ENCODE measurements at regions not wholly inside any gene's neighbourhood (a gene's known extent, or its start where the extent isn't known, plus 50 kb on each side); places are given as distances from the start of the nearest gene placed in this dataset.
A peak's percentile ranks its signal among the peaks of the same experiment; 100 is the strongest.

DNA sequence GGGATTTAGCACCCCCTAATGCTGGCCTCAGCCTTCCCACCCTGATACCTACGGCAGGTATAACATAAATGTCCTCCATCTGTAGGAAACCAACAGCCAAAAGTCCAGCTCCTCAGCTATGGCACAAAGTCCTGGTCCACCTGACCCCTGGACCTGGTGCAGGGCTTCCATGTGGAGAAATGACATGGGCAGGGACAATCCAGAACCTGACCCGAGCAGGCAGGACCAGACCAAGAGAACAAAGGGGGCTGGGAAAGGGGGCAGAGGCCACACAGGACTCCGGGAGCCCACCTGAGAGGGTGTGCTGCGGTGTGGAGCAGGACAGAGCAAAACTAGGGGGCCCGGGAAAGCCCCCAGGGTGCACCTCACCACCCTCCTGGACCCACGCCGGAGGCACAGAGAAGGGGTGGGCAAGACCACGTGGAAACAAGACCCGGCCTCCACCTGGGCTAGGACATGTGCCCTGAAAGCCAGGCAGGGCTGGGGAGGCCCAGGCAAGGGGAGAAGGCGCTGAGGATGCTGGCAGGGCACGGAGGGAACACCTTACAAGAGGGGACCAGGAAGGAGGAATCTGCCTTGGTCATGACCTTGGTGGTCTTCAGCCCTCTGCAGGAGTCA lies 368.9 kb downstream of the SHANK2 start:
- no peak overlapping the region for H3K4me3 ChIP-seq
- no peak overlapping the region for H3K27ac ChIP-seq
- TF ChIP-seq POLR2A (IDR thresholded peaks at IDR 0.05) (no peak), EP300 (IDR thresholded peaks at IDR 0.05) (no peak)
- TF ChIP-seq, protein P1, sequence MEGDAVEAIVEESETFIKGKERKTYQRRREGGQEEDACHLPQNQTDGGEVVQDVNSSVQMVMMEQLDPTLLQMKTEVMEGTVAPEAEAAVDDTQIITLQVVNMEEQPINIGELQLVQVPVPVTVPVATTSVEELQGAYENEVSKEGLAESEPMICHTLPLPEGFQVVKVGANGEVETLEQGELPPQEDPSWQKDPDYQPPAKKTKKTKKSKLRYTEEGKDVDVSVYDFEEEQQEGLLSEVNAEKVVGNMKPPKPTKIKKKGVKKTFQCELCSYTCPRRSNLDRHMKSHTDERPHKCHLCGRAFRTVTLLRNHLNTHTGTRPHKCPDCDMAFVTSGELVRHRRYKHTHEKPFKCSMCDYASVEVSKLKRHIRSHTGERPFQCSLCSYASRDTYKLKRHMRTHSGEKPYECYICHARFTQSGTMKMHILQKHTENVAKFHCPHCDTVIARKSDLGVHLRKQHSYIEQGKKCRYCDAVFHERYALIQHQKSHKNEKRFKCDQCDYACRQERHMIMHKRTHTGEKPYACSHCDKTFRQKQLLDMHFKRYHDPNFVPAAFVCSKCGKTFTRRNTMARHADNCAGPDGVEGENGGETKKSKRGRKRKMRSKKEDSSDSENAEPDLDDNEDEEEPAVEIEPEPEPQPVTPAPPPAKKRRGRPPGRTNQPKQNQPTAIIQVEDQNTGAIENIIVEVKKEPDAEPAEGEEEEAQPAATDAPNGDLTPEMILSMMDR (IDR thresholded peaks at IDR 0.05): no peak
- H3K36me3 ChIP-seq: no peaks in the 10 kb centered on the region
- no peaks in the 10 kb centered on the region for H3K27me3 ChIP-seq
- peaks cover 0 to 15% (median 0%) of the 10 kb centered on the region in 4 donors for H3K4me1 ChIP-seq
- WGBS, 2 donors: 87 to 92% methylated on average over 11 of the region's 11 CpGs
- DNase-seq (ENCODE audit: low spot score in 2 of 2): no peak
- H3K9me3 ChIP-seq: no peaks in the 10 kb centered on the region

DNA sequence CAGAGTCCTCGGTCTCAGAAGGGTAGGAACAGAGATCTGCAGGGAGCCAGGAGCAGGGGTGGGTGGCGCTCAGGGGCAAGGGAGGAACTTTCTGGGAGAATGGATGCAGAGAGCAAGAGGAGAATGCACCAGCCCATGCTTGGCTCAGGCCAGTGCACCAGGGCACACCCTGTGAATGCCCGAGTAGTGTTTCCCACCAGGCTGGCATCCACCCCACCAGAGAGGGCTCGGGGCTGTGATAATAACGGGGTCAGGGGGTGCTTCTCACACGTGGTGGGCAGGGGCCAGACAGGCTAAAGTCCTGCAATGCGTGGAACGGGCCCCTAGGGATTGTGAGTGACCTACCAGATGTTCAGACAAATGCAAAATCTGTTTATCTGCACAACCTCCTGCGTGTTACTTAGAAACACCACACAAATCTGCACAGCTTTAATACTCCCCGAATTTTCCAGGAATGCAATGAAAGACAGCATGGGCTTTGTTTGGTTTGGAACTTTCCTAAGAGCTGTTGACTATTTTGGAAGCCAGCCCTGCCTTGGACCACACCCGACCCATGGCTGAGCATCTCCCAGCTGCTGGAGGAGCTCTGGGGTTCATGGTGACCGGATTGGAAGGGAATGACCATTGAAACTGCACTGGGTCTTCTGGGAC lies 368.3 kb downstream of the SHANK2 start:
- TF ChIP-seq POLR2A (IDR thresholded peaks at IDR 0.05) (no peak), EP300 (IDR thresholded peaks at IDR 0.05) (peak in 1 of 2 donors; percentile 22)
- TF ChIP-seq, protein P1 (IDR thresholded peaks at IDR 0.05): no peak
- peaks cover 0 to 3% (median 0%) of the 10 kb centered on the region in 4 donors for H3K9me3 ChIP-seq
- no peak overlapping the region for H3K27ac ChIP-seq
- WGBS, 2 donors: 45% methylated on average over 11 to 12 of the region's 12 CpGs
- no peak overlapping the region for H3K4me3 ChIP-seq
- no peaks in the 10 kb centered on the region for H3K36me3 ChIP-seq
- peak; percentile 36 to 49 for DNase-seq (ENCODE audit: low spot score in 2 of 2)
- H3K27me3 ChIP-seq: no peaks in the 10 kb centered on the region
- peaks cover 0 to 15% (median 0%) of the 10 kb centered on the region in 4 donors for H3K4me1 ChIP-seq

DNA sequence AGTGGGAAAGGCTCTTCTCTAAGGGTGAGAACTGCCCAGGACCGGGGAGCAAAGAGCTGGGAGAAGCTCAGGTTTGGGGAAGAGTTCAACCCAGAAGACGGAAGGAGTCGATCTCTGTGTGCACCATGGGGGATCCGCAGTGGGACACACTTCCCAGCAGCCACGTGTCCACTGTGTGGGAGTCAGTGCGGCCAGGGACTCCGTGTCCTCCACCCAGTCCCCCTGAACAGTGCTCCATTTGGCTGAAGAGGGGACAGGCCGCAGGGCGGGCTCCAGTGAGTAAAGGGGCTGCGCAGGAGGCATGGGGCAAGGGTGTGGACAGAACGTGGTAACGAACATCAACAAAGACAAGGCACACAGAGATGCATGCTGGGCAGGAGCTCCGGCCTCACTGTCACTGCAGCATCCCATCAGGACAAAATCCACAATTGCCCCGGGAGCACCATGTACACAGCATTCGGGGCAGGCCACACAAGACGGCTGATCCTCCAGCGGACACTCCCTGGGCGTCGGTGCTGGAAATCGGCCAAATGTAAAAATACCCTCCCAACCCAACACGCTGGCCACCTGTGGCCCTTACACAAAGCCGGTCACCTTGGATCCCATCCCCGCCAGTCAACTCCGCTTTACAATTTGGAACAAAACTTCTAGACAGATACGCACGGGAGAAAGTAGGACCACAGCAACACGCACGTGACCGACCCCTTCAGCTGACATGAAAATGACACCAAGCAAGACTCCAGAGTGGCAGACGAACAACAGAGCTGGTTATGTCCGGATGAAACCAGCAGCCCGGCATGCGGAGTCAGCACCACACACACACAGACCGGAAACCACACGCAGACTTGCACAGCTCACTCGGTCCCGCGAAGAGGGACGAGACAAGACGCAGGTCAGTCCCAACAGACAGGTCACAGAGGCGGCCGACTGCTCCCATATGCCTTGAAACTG lies 366.8 kb downstream of the SHANK2 start:
- WGBS, 2 donors: 66% methylated on average over 42 of the region's 42 CpGs
- Histone ChIP-seq H3K4me3 (no peak overlapping the region), H3K27me3 (no peaks in the 10 kb centered on the region), H3K36me3 (no peaks in the 10 kb centered on the region), H3K4me1 (peaks cover 0 to 15% (median 0%) of the 10 kb centered on the region in 4 donors), H3K9me3 (peaks cover 0 to 11% (median 0%) of the 10 kb centered on the region in 4 donors), H3K27ac (no peak overlapping the region)
- DNase-seq (ENCODE audit: low spot score in 2 of 2): peak in 1 of 2 donors; percentile 8
- TF ChIP-seq EP300 (IDR thresholded peaks at IDR 0.05) (no peak), POLR2A (IDR thresholded peaks at IDR 0.05) (no peak)
- TF ChIP-seq, protein P1 (IDR thresholded peaks at IDR 0.05): no peak

DNA sequence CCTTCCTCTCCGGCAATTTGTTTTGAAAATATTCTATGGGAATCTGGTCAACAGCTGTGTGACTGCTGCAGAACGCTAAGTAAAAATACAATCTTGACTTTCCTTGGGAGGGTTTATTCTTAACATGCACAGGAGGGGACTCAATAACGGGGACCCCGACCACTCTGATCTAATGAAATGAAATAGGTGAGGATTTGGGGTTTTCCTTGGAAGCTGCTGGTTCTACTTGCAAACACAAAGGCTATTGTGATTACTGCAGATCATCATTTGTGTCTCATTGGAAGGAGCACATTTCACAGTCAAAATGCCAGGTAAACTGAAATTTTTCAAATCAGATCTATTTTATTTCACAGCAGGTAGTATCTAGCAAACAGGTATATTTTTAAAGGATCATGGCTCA lies 366.1 kb downstream of the SHANK2 start:
- Histone ChIP-seq H3K27me3 (no peaks in the 10 kb centered on the region), H3K4me3 (no peak overlapping the region), H3K27ac (no peak overlapping the region), H3K36me3 (no peaks in the 10 kb centered on the region), H3K4me1 (peaks cover 0 to 15% (median 0%) of the 10 kb centered on the region in 4 donors), H3K9me3 (peaks cover 0 to 11% (median 0%) of the 10 kb centered on the region in 4 donors)
- no peak for DNase-seq (ENCODE audit: low spot score in 2 of 2)
- TF ChIP-seq EP300 (IDR thresholded peaks at IDR 0.05) (no peak), POLR2A (IDR thresholded peaks at IDR 0.05) (no peak)
- TF ChIP-seq, protein P1 (IDR thresholded peaks at IDR 0.05): no peak
- WGBS, 2 donors: 30 to 50% methylated on average over 4 of the region's 4 CpGs
